ENCODE measurements at regions not wholly inside any gene's neighbourhood (a gene's known extent, or its start where the extent isn't known, plus 50 kb on each side); places are given as distances from the start of the nearest gene placed in this dataset.

- TF ChIP-seq CTCF (conservative IDR thresholded peaks at IDR 0.05): no peak
- no peak for TF ChIP-seq ZFX (IDR thresholded peaks at IDR 0.05)
These were observed 404.0 kb downstream of the DOK5 start for GRCh38 chr20:54879393-54879792.
